Neural crest cell (in vitro differentiated cells): ENCODE measurements at regions not wholly inside any gene's neighbourhood (a gene's known extent, or its start where the extent isn't known, plus 50 kb on each side); places are given as distances from the start of the nearest gene placed in this dataset.

Source experiments
- DNase-seq: peaks from one replicate; pipeline ENCODE4 v3.0.0; 2021; ENCODE audit warnings: low read depth, mixed read lengths, low spot score
- H3K27ac Mint-ChIP-seq: one replicate; pipeline ENCODE4 v1.8.0; 2021; ENCODE audit warnings: mild to moderate bottlenecking, mixed read lengths; ENCODE audit not compliant: unreplicated experiment
- H3K27me3 Mint-ChIP-seq: 2 replicates; pipeline ENCODE4 v1.8.0; 2021; ENCODE audit warnings: low read depth, mild to moderate bottlenecking, mixed read lengths
- H3K36me3 Mint-ChIP-seq: 2 replicates; pipeline ENCODE4 v1.8.0; 2021; ENCODE audit warnings: low read depth, mild to moderate bottlenecking, mixed read lengths
- H3K4me1 Mint-ChIP-seq: 2 replicates; pipeline ENCODE4 v1.8.0; 2021; ENCODE audit warnings: mixed read lengths
- H3K4me3 Mint-ChIP-seq: one replicate; pipeline ENCODE4 v1.8.0; 2021; ENCODE audit warnings: mild to moderate bottlenecking, mixed read lengths
- H3K9me3 Mint-ChIP-seq: 2 replicates; pipeline ENCODE4 v1.8.0; 2021; ENCODE audit warnings: mixed read lengths
- CTCF ChIP-seq: fragments of 200-600 bp; sonication (generic); conservative IDR thresholded peaks from 2 replicates; pipeline ENCODE4 v1.5.0; 2021; ENCODE audit warnings: antibody characterized with exemption, mild to moderate bottlenecking

GRCh38 chr16:52073024-52073423 lies 473.9 kb downstream of the TOX3 start:
- Mint-ChIP-seq H3K27me3 (no peaks in the 10 kb centered on the region), H3K4me3 (no peak overlapping the region), H3K27ac (no peak overlapping the region), H3K36me3 (no peaks in the 10 kb centered on the region), H3K4me1 (peaks cover 16% of the 10 kb centered on the region), H3K9me3 (no peaks in the 10 kb centered on the region)
- DNase-seq: no peak
- TF ChIP-seq CTCF: no peak

GRCh38 chr16:52071101-52071500 lies 475.8 kb downstream of the TOX3 start:
- Mint-ChIP-seq H3K9me3 (no peaks in the 10 kb centered on the region), H3K36me3 (no peaks in the 10 kb centered on the region), H3K4me3 (no peak overlapping the region), H3K27ac (no peak overlapping the region), H3K4me1 (peaks cover 27% of the 10 kb centered on the region), H3K27me3 (no peaks in the 10 kb centered on the region)
- TF ChIP-seq CTCF: no peak
- no peak for DNase-seq

- no peak overlapping the region for H3K4me3 Mint-ChIP-seq
Observed at GRCh38 chr16:52070341-52071057, 476.4 kb downstream of the TOX3 start.

GRCh38 chr16:52069866-52070265 lies 477.1 kb downstream of the TOX3 start:
- Mint-ChIP-seq H3K4me1 (peaks cover 27% of the 10 kb centered on the region), H3K9me3 (no peaks in the 10 kb centered on the region), H3K4me3 (no peak overlapping the region), H3K36me3 (no peaks in the 10 kb centered on the region), H3K27me3 (no peaks in the 10 kb centered on the region), H3K27ac (no peak overlapping the region)
- no peak for DNase-seq
- TF ChIP-seq CTCF: peak; percentile 68

More at GRCh38 chr16:52070341-52071057, 476.4 kb downstream of the TOX3 start:
- H3K27me3 Mint-ChIP-seq: no peaks in the 10 kb centered on the region
- H3K36me3 Mint-ChIP-seq: no peaks in the 10 kb centered on the region
- no peak overlapping the region for H3K27ac Mint-ChIP-seq
- no peak for TF ChIP-seq CTCF
- no peak for DNase-seq
- H3K4me1 Mint-ChIP-seq: peaks cover 27% of the 10 kb centered on the region
- H3K9me3 Mint-ChIP-seq: no peaks in the 10 kb centered on the region

GRCh38 chr16:52068447-52069074 lies 478.4 kb downstream of the TOX3 start:
- H3K4me3 Mint-ChIP-seq: no peak overlapping the region
- H3K36me3 Mint-ChIP-seq: peaks cover 2% of the 10 kb centered on the region
- no peaks in the 10 kb centered on the region for H3K27me3 Mint-ChIP-seq
- peak; percentile 27 for DNase-seq
- TF ChIP-seq CTCF: peak; percentile 67
- no peak overlapping the region for H3K27ac Mint-ChIP-seq
- H3K9me3 Mint-ChIP-seq: no peaks in the 10 kb centered on the region
- H3K4me1 Mint-ChIP-seq: peaks cover 27% of the 10 kb centered on the region
